MM.1S (cell line): ENCODE measurements at regions not wholly inside any gene's neighbourhood (a gene's known extent, or its start where the extent isn't known, plus 50 kb on each side); places are given as distances from the start of the nearest gene placed in this dataset.

Experiments
- DNase-seq: peaks from one replicate; pipeline ENCODE4 v3.0.0-alpha.2; 2015
- H2AFZ ChIP-seq: fragments of 300-600 bp; sonication (generic); 2 replicates; pipeline ENCODE4 v1.6.0; 2016; ENCODE audit warnings: antibody characterized with exemption, low read length
- H3F3A ChIP-seq: fragments of 300-600 bp; sonication (generic); 2 replicates; pipeline ENCODE4 v1.6.1; 2016; ENCODE audit warnings: mild to moderate bottlenecking, antibody characterized with exemption, low read length, moderate library complexity, mixed read lengths; ENCODE audit not compliant: insufficient read depth
- H3K27ac ChIP-seq: fragments of 300-600 bp; sonication (generic); 2 replicates; pipeline ENCODE4 v1.5.1; 2016; ENCODE audit warnings: mild to moderate bottlenecking, low read length
- H3K27me3 ChIP-seq: fragments of 300-600 bp; sonication (generic); replicated peaks from 2 replicates; pipeline ENCODE4 v1.6.0; 2016; ENCODE audit warnings: low read length; ENCODE audit not compliant: insufficient read depth
- H3K36me3 ChIP-seq: fragments of 300-600 bp; sonication (generic); replicated peaks from 2 replicates; pipeline ENCODE4 v1.6.1; 2016; ENCODE audit warnings: mild to moderate bottlenecking, low read length, mixed read lengths; ENCODE audit not compliant: insufficient read depth
- H3K4me1 ChIP-seq: fragments of 300-600 bp; sonication (generic); 2 replicates; pipeline ENCODE4 v1.6.1; 2016; ENCODE audit warnings: low read length, mixed read lengths
- H3K4me2 ChIP-seq: fragments of 300-600 bp; sonication (generic); 2 replicates; pipeline ENCODE4 v1.6.0; 2016; ENCODE audit warnings: low read depth, low read length
- H3K4me3 ChIP-seq: fragments of 300-600 bp; sonication (generic); 2 replicates; pipeline ENCODE4 v1.5.1; 2016; ENCODE audit warnings: low read length, mixed read lengths
- H3K79me2 ChIP-seq: fragments of 300-600 bp; sonication (generic); 2 replicates; pipeline ENCODE4 v1.6.1; 2016; ENCODE audit warnings: mixed run types, low read length, mixed read lengths
- H3K9ac ChIP-seq: fragments of 300-600 bp; sonication (generic); 2 replicates; pipeline ENCODE4 v1.6.1; 2016; ENCODE audit warnings: low read length, mixed read lengths
- H3K9me2 ChIP-seq: fragments of 300-600 bp; sonication (generic); replicated peaks from 2 replicates; pipeline ENCODE4 v1.6.1; 2016; ENCODE audit warnings: mild to moderate bottlenecking, low read length, mixed read lengths; ENCODE audit not compliant: insufficient read depth
- H3K9me3 ChIP-seq: fragments of 300-600 bp; sonication (generic); replicated peaks from 2 replicates; pipeline ENCODE4 v1.6.1; 2016; ENCODE audit warnings: mild to moderate bottlenecking, low read length, mixed read lengths; ENCODE audit not compliant: insufficient read depth
- H4K20me1 ChIP-seq: fragments of 300-600 bp; sonication (generic); 2 replicates; pipeline ENCODE4 v1.6.1; 2016; ENCODE audit warnings: mild to moderate bottlenecking, low read length, moderate library complexity, mixed read lengths; ENCODE audit not compliant: insufficient read depth
- CTCF ChIP-seq: fragments of 300-600 bp; sonication (generic); IDR thresholded peaks from 2 replicates; pipeline ENCODE4 v1.5.1; 2016; ENCODE audit warnings: antibody characterized with exemption, low read length, mixed read lengths
- EZH2 ChIP-seq: fragments of 300-600 bp; sonication (generic); optimal IDR thresholded peaks from 2 replicates; pipeline ENCODE3; 2017; ENCODE audit warnings: low read depth, mild to moderate bottlenecking, antibody characterized with exemption, low read length, mixed read lengths
- EZH2phosphoT487 ChIP-seq: fragments of 300-600 bp; sonication (generic); IDR thresholded peaks from 2 replicates; pipeline ENCODE4 v1.6.1; 2018; ENCODE audit warnings: antibody characterized with exemption, low read length

GRCh38 chr6:168381726-168382458 is 59.1 kb upstream of the SMOC2 start:
- Histone ChIP-seq H3K27me3 (no peaks in the 10 kb centered on the region), H4K20me1 (no peaks in the 10 kb centered on the region), H3K4me2 (no peak overlapping the region), H3K4me3 (no peak overlapping the region), H3F3A (no peaks in the 10 kb centered on the region), H3K9ac (no peak overlapping the region), H3K79me2 (no peaks in the 10 kb centered on the region), H3K9me3 (no peaks in the 10 kb centered on the region), H3K27ac (no peak overlapping the region), H3K4me1 (no peaks in the 10 kb centered on the region), H3K36me3 (no peaks in the 10 kb centered on the region), H2AFZ (no peak overlapping the region), H3K9me2 (no peaks in the 10 kb centered on the region)
- DNase-seq, result no peak
- TF ChIP-seq EZH2phosphoT487 (no peak), EZH2 (no peak), CTCF (no peak)

- no peaks in the 10 kb centered on the region for H3K79me2 ChIP-seq
- H3K9me2 ChIP-seq, result no peaks in the 10 kb centered on the region
- no peaks in the 10 kb centered on the region for H3K36me3 ChIP-seq
- no peaks in the 10 kb centered on the region for H3K4me1 ChIP-seq
- no peaks in the 10 kb centered on the region for H3F3A ChIP-seq
- no peaks in the 10 kb centered on the region for H3K27me3 ChIP-seq
- no peak overlapping the region for H3K4me3 ChIP-seq
- TF ChIP-seq EZH2phosphoT487 (no peak), CTCF (no peak), EZH2 (no peak)
- H3K9ac ChIP-seq, result no peak overlapping the region
- DNase-seq, result no peak
- H3K4me2 ChIP-seq, result no peak overlapping the region
- H3K27ac ChIP-seq, result no peak overlapping the region
- H3K9me3 ChIP-seq, result no peaks in the 10 kb centered on the region
- no peaks in the 10 kb centered on the region for H4K20me1 ChIP-seq
- no peak overlapping the region for H2AFZ ChIP-seq
These were observed 57.7 kb upstream of the SMOC2 start for GRCh38 chr6:168383062-168383854.

GRCh38 chr6:168384045-168385036 is 56.6 kb upstream of the SMOC2 start:
- DNase-seq, result no peak
- no peaks in the 10 kb centered on the region for H3K79me2 ChIP-seq
- no peak overlapping the region for H3K27ac ChIP-seq
- no peaks in the 10 kb centered on the region for H3K9me3 ChIP-seq
- no peak overlapping the region for H3K4me3 ChIP-seq
- H3K27me3 ChIP-seq, result no peaks in the 10 kb centered on the region
- H4K20me1 ChIP-seq, result no peaks in the 10 kb centered on the region
- H3K9me2 ChIP-seq, result no peaks in the 10 kb centered on the region
- H2AFZ ChIP-seq, result no peak overlapping the region
- no peaks in the 10 kb centered on the region for H3F3A ChIP-seq
- H3K9ac ChIP-seq, result no peak overlapping the region
- H3K4me2 ChIP-seq, result no peak overlapping the region
- H3K4me1 ChIP-seq, result no peaks in the 10 kb centered on the region
- TF ChIP-seq EZH2 (no peak), CTCF (no peak), EZH2phosphoT487 (no peak)
- no peaks in the 10 kb centered on the region for H3K36me3 ChIP-seq
